HEK293 (cell line): ENCODE measurements at regions not wholly inside any gene's neighbourhood (a gene's known extent, or its start where the extent isn't known, plus 50 kb on each side); places are given as distances from the start of the nearest gene placed in this dataset.

Source experiments
- CTCF ChIP-seq: fragments of 450-650 bp; formaldehyde crosslinking; IDR thresholded peaks from 2 replicates; pipeline ENCODE4 v1.5.1; 2016; ENCODE audit warnings: missing biosample characterization, missing genetic modification characterization
- HIC1 ChIP-seq: fragments of 450-650 bp; formaldehyde crosslinking; IDR thresholded peaks from 2 replicates; pipeline ENCODE4 v1.5.1; 2016; ENCODE audit warnings: missing biosample characterization, missing genetic modification characterization
- YY1 ChIP-seq: fragments of 450-650 bp; formaldehyde crosslinking; IDR thresholded peaks from 2 replicates; pipeline ENCODE4 v1.5.1; 2018; ENCODE audit warnings: missing biosample characterization, missing genetic modification characterization
- ZNF302 ChIP-seq: fragments of 450-650 bp; formaldehyde crosslinking; IDR thresholded peaks from 2 replicates; pipeline ENCODE4 v1.5.1; 2016; ENCODE audit warnings: missing biosample characterization, missing genetic modification characterization, low read depth
- ZNF510 ChIP-seq: fragments of 450-650 bp; formaldehyde crosslinking; IDR thresholded peaks from 2 replicates; pipeline ENCODE4 v1.5.1; 2018; ENCODE audit warnings: mild to moderate bottlenecking, missing genetic modification characterization, missing biosample characterization; ENCODE audit not compliant: insufficient replicate concordance

- TF ChIP-seq CTCF (tag by site-specific recombination) (no peak), ZNF302 (tag by site-specific recombination) (no peak), HIC1 (tag by site-specific recombination) (no peak), ZNF510 (tag by site-specific recombination) (no peak), YY1 (no peak)
Measured at GRCh38 chr1:29592261-29592615, 355.9 kb downstream of the PTPRU start.
